GM12864 (cell line): ENCODE measurements at regions not wholly inside any gene's neighbourhood (a gene's known extent, or its start where the extent isn't known, plus 50 kb on each side); places are given as distances from the start of the nearest gene placed in this dataset.

Source experiments
- DNase-seq: peaks from one replicate; pipeline ENCODE4 v3.0.0-alpha.2; 2011; ENCODE audit warnings: low read depth
- H3K4me3 ChIP-seq: 2 replicates; pipeline ENCODE4 v1.5.1; 2011; ENCODE audit warnings: mild to moderate bottlenecking, low read depth, low read length, control low read depth
- TF ChIP-seq, protein P1 (sequence below): IDR thresholded peaks from 2 replicates; pipeline ENCODE4 v1.5.1; 2011; ENCODE audit warnings: low read depth, mild to moderate bottlenecking, moderate library complexity, low read length, control low read depth, inconsistent platforms; ENCODE audit errors: missing control alignments

DNA sequence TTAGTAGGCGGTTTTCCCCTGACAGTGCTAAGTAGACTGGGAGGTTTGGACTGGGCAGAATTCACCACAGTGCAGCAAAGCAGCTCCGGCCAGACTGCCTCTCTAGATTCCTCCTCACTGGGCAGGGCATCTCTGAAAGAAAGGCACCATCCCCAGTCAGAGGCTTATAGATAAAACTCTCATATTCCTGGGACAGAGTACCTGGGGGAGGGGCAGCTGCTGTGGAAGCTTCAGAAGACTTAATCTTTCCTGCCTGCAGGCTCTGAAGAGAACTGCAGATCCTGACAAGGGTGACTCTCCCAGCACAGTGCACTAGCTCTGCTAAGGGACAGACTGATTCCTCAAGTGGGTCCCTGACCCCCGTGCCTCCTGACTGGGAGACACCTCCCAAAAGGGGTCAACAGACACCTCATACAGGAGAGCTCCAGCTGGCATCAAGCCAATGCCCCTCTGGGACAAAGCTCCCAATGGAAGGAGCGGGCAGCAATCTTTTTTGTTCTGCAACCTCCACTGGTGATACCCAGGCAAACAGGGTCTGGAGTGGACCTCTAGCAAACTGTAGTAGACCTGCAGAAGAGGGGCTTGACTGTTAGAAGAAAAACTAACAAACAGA, 266.8 kb upstream of the CRIM1 start:
- no peak for DNase-seq
- TF ChIP-seq, protein P1, sequence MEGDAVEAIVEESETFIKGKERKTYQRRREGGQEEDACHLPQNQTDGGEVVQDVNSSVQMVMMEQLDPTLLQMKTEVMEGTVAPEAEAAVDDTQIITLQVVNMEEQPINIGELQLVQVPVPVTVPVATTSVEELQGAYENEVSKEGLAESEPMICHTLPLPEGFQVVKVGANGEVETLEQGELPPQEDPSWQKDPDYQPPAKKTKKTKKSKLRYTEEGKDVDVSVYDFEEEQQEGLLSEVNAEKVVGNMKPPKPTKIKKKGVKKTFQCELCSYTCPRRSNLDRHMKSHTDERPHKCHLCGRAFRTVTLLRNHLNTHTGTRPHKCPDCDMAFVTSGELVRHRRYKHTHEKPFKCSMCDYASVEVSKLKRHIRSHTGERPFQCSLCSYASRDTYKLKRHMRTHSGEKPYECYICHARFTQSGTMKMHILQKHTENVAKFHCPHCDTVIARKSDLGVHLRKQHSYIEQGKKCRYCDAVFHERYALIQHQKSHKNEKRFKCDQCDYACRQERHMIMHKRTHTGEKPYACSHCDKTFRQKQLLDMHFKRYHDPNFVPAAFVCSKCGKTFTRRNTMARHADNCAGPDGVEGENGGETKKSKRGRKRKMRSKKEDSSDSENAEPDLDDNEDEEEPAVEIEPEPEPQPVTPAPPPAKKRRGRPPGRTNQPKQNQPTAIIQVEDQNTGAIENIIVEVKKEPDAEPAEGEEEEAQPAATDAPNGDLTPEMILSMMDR, result no peak
- no peak overlapping the region for H3K4me3 ChIP-seq

DNA sequence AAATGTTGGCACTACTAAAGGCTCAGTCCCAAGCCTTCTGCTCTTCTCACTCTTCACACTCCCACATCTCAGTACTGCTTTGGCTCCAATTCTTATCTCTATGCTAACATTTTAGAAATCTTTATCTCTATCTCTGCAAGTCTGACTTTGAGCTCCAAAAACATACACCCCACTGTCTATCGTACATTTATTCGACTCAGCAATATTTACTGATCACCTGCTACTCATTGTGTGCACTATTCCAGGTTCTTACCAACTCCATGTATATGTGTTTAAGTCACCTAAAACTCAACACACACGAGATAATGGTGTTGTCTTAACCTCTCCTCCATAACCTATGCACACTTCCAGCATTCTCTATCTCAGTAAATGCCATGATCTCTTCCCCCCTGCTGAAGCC, 268.2 kb upstream of the CRIM1 start:
- no peak for DNase-seq
- TF ChIP-seq, protein P1, result no peak
- no peak overlapping the region for H3K4me3 ChIP-seq

DNA sequence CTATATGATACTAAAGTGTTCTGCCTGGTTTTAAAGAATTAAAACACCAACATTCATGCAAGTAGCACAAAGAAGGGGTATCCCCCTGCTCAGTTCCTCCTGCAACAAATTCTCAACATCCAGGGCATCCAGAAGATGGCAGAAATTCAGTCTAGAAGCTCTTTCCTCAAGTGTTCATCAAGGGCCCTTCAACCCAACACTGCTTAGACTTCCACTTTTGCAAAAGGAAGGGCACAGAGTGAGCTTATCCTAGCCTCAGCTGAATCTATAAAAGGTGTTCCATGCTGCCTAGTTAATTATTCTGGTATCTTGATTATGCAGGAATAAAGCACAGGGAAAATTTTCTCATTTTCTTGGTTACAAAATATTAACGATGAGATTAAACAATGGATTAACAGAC, 275.8 kb upstream of the CRIM1 start:
- no peak for DNase-seq
- TF ChIP-seq, protein P1, result no peak
- H3K4me3 ChIP-seq, result no peak overlapping the region

DNA sequence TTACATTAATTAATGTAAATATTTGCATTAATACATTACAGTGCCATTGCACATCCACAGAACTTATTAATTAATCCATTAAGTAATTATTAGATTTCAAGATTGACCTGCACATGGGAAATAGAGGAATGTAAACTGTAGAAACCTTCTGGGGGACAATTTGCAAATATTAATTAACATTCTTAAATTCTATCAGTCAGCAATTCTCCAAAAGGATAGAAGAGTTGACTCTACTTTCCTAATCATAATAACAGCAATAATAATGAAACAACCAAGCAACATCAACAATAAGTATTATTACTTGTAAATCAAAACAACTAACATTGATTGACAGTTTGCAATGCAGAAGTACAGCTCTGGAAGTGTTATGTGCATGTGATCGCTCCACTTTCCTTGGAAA, 281.6 kb upstream of the CRIM1 start:
- TF ChIP-seq, protein P1, result no peak
- no peak overlapping the region for H3K4me3 ChIP-seq
- no peak for DNase-seq

DNA sequence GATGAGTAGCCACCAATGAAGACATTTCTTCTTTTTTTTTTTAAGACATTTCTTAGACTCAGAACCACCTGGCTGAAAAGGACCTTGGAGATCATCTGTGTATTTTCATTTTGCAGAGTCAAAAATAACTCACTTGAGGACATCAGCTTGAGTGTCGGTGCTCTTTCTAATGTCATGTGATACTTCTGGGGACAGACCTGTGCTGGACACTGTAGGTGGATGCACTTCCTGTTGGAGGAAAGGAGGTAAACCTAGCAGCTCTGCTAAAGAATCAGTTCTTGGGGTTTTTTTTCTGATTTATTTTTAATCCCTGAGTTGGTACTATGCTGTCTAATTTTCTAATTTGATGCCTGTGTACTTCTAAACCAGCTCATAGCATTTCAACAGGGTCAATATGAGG, 283.9 kb upstream of the CRIM1 start:
- no peak for DNase-seq
- TF ChIP-seq, protein P1, result no peak
- no peak overlapping the region for H3K4me3 ChIP-seq

DNA sequence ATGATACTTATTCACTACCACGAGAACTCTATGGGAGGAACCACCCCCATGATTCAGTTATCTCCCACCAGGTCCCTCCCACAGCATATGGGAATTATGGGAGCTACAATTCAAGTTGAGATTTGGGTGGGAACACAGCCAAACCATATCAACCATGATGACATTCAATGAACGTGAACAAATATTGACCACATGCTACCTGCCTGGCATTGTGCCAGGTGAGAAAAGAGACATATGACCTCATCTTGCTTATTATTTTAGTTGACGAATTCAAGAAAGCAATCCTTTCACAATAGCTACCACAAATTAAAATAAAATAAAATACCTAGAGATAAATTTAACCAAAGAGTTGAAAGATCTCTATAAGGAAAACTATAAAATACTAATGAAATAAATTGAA, 286.5 kb upstream of the CRIM1 start:
- H3K4me3 ChIP-seq, result no peak overlapping the region
- TF ChIP-seq, protein P1, result no peak
- no peak for DNase-seq

DNA sequence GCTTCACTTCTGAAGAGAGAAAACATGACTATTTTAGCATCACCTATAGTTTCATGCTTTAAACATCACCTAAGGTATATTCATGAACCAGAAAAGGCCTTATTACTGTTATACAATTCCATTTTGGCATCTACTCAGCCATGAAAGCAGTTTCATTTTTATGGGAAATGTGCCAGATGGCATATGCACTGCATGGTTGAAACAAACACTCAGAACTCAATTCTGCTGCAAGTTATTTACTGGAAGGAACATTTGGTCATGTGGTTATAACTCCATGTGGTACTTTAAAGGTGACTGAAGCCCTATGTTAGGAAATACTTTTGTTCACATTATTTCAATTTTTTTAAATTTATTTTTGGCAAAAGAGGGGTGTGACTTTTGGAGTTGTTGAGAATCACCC, 287.5 kb upstream of the CRIM1 start:
- TF ChIP-seq, protein P1, result no peak
- no peak for DNase-seq
- no peak overlapping the region for H3K4me3 ChIP-seq
